GM21515 (cell line): ENCODE measurements at regions not wholly inside any gene's neighbourhood (a gene's known extent, or its start where the extent isn't known, plus 50 kb on each side); places are given as distances from the start of the nearest gene placed in this dataset.

Experiments
- ATAC-seq: cut with Tn5 transposase; IDR thresholded peaks from one replicate; pipeline ENCODE4 v1.9.1; 2021; ENCODE audit not compliant: unreplicated experiment

GRCh38 chr20:10986586-10986985, 312.8 kb upstream of the JAG1 start:
- no peak for ATAC-seq

- no peak for ATAC-seq
Observed at GRCh38 chr20:10987651-10988383, 314.0 kb upstream of the JAG1 start.

GRCh38 chr20:10990625-10991382, 317.0 kb upstream of the JAG1 start:
- no peak for ATAC-seq

- no peak for ATAC-seq
Observed at GRCh38 chr20:10992731-10993130, 318.9 kb upstream of the JAG1 start.

GRCh38 chr20:10994991-10995700, 321.3 kb upstream of the JAG1 start:
- ATAC-seq = no peak

GRCh38 chr20:10998476-10998875, 324.7 kb upstream of the JAG1 start:
- no peak for ATAC-seq

GRCh38 chr20:11000416-11000815, 326.6 kb upstream of the JAG1 start:
- ATAC-seq = no peak

- ATAC-seq = no peak
Observed at GRCh38 chr20:11001302-11001701, 327.5 kb upstream of the JAG1 start.

- ATAC-seq = no peak
Observed at GRCh38 chr20:11001764-11002540, 328.2 kb upstream of the JAG1 start.

- no peak for ATAC-seq
Observed at GRCh38 chr20:11003341-11003740, 329.5 kb upstream of the JAG1 start.

GRCh38 chr20:11008444-11009033, 334.7 kb upstream of the JAG1 start:
- no peak for ATAC-seq

GRCh38 chr20:11011653-11012052, 337.9 kb upstream of the JAG1 start:
- no peak for ATAC-seq

GRCh38 chr20:11012975-11013374, 339.2 kb upstream of the JAG1 start:
- ATAC-seq = no peak

GRCh38 chr20:11013801-11014200, 340.0 kb upstream of the JAG1 start:
- no peak for ATAC-seq

- no peak for ATAC-seq
Observed at GRCh38 chr20:11015440-11015839, 341.6 kb upstream of the JAG1 start.

GRCh38 chr20:11017446-11017845, 343.6 kb upstream of the JAG1 start:
- no peak for ATAC-seq

GRCh38 chr20:11018668-11019170, 344.9 kb upstream of the JAG1 start:
- ATAC-seq = no peak

- no peak for ATAC-seq
Observed at GRCh38 chr20:11020712-11021111, 346.9 kb upstream of the JAG1 start.

GRCh38 chr20:11027224-11027623, 353.4 kb upstream of the JAG1 start:
- no peak for ATAC-seq

GRCh38 chr20:11030351-11030750, 356.6 kb upstream of the JAG1 start:
- no peak for ATAC-seq

- no peak for ATAC-seq
Observed at GRCh38 chr20:11031300-11031699, 357.5 kb upstream of the JAG1 start.
